HEK293 (cell line): ENCODE measurements at regions not wholly inside any gene's neighbourhood (a gene's known extent, or its start where the extent isn't known, plus 50 kb on each side); places are given as distances from the start of the nearest gene placed in this dataset.

ENCODE experiments used
- CTCF ChIA-PET: fragments of 350-600 bp; formaldehyde crosslinking; extraction: SDS; loops from one replicate; lab custom pipeline; 2021; ENCODE audit warnings: antibody characterized with exemption; lab: Yijun Ruan, JAX
- POLR2A ChIA-PET: fragments of 300-600 bp; formaldehyde crosslinking; extraction: SDS; loops from one replicate; lab custom pipeline; 2020; ENCODE audit warnings: antibody characterized with exemption, inconsistent platforms; lab: Yijun Ruan, JAX
- H3K27ac ChIP-seq: fragments of 200-500 bp; sonication (Bioruptor generic); 2 replicates; pipeline ENCODE4 v1.5.1; 2014; ENCODE audit warnings: low read depth, low read length, control low read depth, inconsistent platforms; ENCODE audit errors: extremely low read depth
- H3K36me3 ChIP-seq, 2 experiments: fragments of 200-500 bp in 1 of 2; sonication (Bioruptor generic) in 1 of 2; 1 replicate in 1 of 2; 2 replicates in 1 of 2; pipeline ENCODE4 v1.5.1; 2014 to 2017; ENCODE audit warnings: inconsistent platforms in 2 of 2, low read length in 2 of 2; ENCODE audit not compliant: control insufficient read depth in 2 of 2, insufficient read depth in 1 of 2
- H3K4me1 ChIP-seq: fragments of 200-500 bp; sonication (Bioruptor generic); 2 replicates; pipeline ENCODE4 v1.5.1; 2014; ENCODE audit warnings: mild to moderate bottlenecking, low read length, inconsistent platforms; ENCODE audit not compliant: control insufficient read depth, insufficient read depth
- H3K4me3 ChIP-seq: 2 replicates; pipeline ENCODE4 v1.5.1; 2011; ENCODE audit warnings: low read depth, mild to moderate bottlenecking, control low read depth, low read length, moderate library complexity
- H3K9me3 ChIP-seq: fragments of 200-500 bp; sonication (Bioruptor generic); 2 replicates; pipeline ENCODE4 v1.5.1; 2014; ENCODE audit warnings: low read depth, low read length, inconsistent platforms; ENCODE audit not compliant: control insufficient read depth, insufficient read depth
- EGR2 ChIP-seq: fragments of 450-650 bp; formaldehyde crosslinking; IDR thresholded peaks from 2 replicates; pipeline ENCODE4 v1.5.1; 2016; ENCODE audit warnings: low read depth, missing biosample characterization, missing genetic modification characterization
- FEZF1 ChIP-seq: fragments of 450-650 bp; formaldehyde crosslinking; IDR thresholded peaks from 2 replicates; pipeline ENCODE4 v1.5.1; 2016; ENCODE audit warnings: missing biosample characterization, missing genetic modification characterization
- GLI2 ChIP-seq: fragments of 450-650 bp; formaldehyde crosslinking; IDR thresholded peaks from 2 replicates; pipeline ENCODE4; 2017; ENCODE audit warnings: missing biosample characterization, missing genetic modification characterization, low read depth, borderline replicate concordance
- GLIS1 ChIP-seq: fragments of 450-650 bp; formaldehyde crosslinking; IDR thresholded peaks from 2 replicates; pipeline ENCODE4 v1.5.1; 2016; ENCODE audit warnings: missing biosample characterization, missing genetic modification characterization
- HOXA7 ChIP-seq: sonication (generic); formaldehyde crosslinking; IDR thresholded peaks from 2 replicates; pipeline ENCODE4 v1.8.1; 2022; ENCODE audit warnings: missing genetic modification reagents, borderline replicate concordance
- IKZF3 ChIP-seq: fragments of 450-650 bp; IDR thresholded peaks from 2 replicates; pipeline ENCODE4 v1.5.0; 2018; ENCODE audit warnings: missing biosample characterization, mild to moderate bottlenecking, missing genetic modification characterization, moderate library complexity
- KLF7 ChIP-seq: fragments of 450-650 bp; formaldehyde crosslinking; IDR thresholded peaks from 2 replicates; pipeline ENCODE4 v1.5.1; 2016; ENCODE audit warnings: missing biosample characterization, missing genetic modification characterization, borderline replicate concordance
- KLF9 ChIP-seq: fragments of 450-650 bp; formaldehyde crosslinking; IDR thresholded peaks from 2 replicates; pipeline ENCODE4 v1.5.1; 2016; ENCODE audit warnings: missing biosample characterization, missing genetic modification characterization, low read depth
- REPIN1 ChIP-seq: fragments of 450-650 bp; formaldehyde crosslinking; IDR thresholded peaks from 2 replicates; pipeline ENCODE4 v1.5.1; 2017; ENCODE audit warnings: missing biosample characterization, missing genetic modification characterization, low read depth
- SCRT1 ChIP-seq: fragments of 450-650 bp; formaldehyde crosslinking; IDR thresholded peaks from 2 replicates; pipeline ENCODE4 v1.5.1; 2016; ENCODE audit warnings: missing biosample characterization, missing genetic modification characterization, borderline replicate concordance
- SETDB1 ChIP-seq: IDR thresholded peaks from one replicate; pipeline ENCODE4 v1.6.1; 2017; ENCODE audit warnings: mild to moderate bottlenecking, low read length, moderate library complexity, mixed read lengths; ENCODE audit not compliant: insufficient read length
- TCF7L2 ChIP-seq: IDR thresholded peaks from 2 replicates; pipeline ENCODE4 v1.6.1; 2011; ENCODE audit warnings: low read depth, mild to moderate bottlenecking, inconsistent platforms, low read length, moderate library complexity, borderline replicate concordance
- YY2 ChIP-seq: fragments of 450-650 bp; formaldehyde crosslinking; IDR thresholded peaks from 2 replicates; pipeline ENCODE4 v1.5.1; 2016; ENCODE audit warnings: missing biosample characterization, missing genetic modification characterization
- ZFP69B ChIP-seq: fragments of 450-650 bp; formaldehyde crosslinking; IDR thresholded peaks from 2 replicates; pipeline ENCODE4 v1.5.1; 2016; ENCODE audit warnings: missing biosample characterization, missing genetic modification characterization
- ZNF133 ChIP-seq: fragments of 450-650 bp; formaldehyde crosslinking; IDR thresholded peaks from 2 replicates; pipeline ENCODE4 v1.5.1; 2016; ENCODE audit warnings: missing biosample characterization, missing genetic modification characterization
- ZNF202 ChIP-seq: fragments of 450-650 bp; formaldehyde crosslinking; IDR thresholded peaks from 2 replicates; pipeline ENCODE4 v1.5.1; 2016; ENCODE audit warnings: missing biosample characterization, missing genetic modification characterization, borderline replicate concordance
- ZNF335 ChIP-seq: fragments of 450-650 bp; formaldehyde crosslinking; conservative IDR thresholded peaks from 2 replicates; pipeline ENCODE4 v1.5.1; 2016; ENCODE audit warnings: missing biosample characterization, missing genetic modification characterization
- ZNF391 ChIP-seq: fragments of 450-650 bp; formaldehyde crosslinking; IDR thresholded peaks from 2 replicates; pipeline ENCODE4 v1.5.1; 2016; ENCODE audit warnings: low read depth, missing biosample characterization, missing genetic modification characterization, borderline replicate concordance
- ZNF555 ChIP-seq: fragments of 450-650 bp; formaldehyde crosslinking; conservative IDR thresholded peaks from 2 replicates; pipeline ENCODE4 v1.5.1; 2017; ENCODE audit warnings: missing biosample characterization, mild to moderate bottlenecking, missing genetic modification characterization, inconsistent platforms
- ZNF623 ChIP-seq: fragments of 450-650 bp; formaldehyde crosslinking; IDR thresholded peaks from 2 replicates; pipeline ENCODE4 v1.5.1; 2016; ENCODE audit warnings: missing biosample characterization, missing genetic modification characterization
- ZNF654 ChIP-seq: fragments of 450-650 bp; formaldehyde crosslinking; IDR thresholded peaks from 2 replicates; pipeline ENCODE4 v1.5.1; 2016; ENCODE audit warnings: low read depth, missing biosample characterization, missing genetic modification characterization
- ZNF660 ChIP-seq: fragments of 450-650 bp; IDR thresholded peaks from 2 replicates; pipeline ENCODE4 v1.5.1; 2018; ENCODE audit warnings: missing biosample characterization, mild to moderate bottlenecking, missing genetic modification characterization
- ZSCAN30 ChIP-seq: fragments of 450-650 bp; IDR thresholded peaks from 2 replicates; pipeline ENCODE4 v1.5.1; 2018; ENCODE audit warnings: missing biosample characterization, mild to moderate bottlenecking, missing genetic modification characterization, moderate library complexity
- ZXDB ChIP-seq: fragments of 450-650 bp; formaldehyde crosslinking; IDR thresholded peaks from 2 replicates; pipeline ENCODE4 v1.5.1; 2016; ENCODE audit warnings: missing biosample characterization, missing genetic modification characterization
- TF ChIP-seq, protein P1 (sequence below): fragments of 450-650 bp; formaldehyde crosslinking; IDR thresholded peaks from 2 replicates; pipeline ENCODE4 v1.5.1; 2016; ENCODE audit warnings: missing biosample characterization, missing genetic modification characterization
- TF ChIP-seq, protein P2 (sequence below): fragments of 450-650 bp; formaldehyde crosslinking; IDR thresholded peaks from 2 replicates; pipeline ENCODE4 v1.5.1; 2016; ENCODE audit warnings: missing biosample characterization, missing genetic modification characterization
- TF ChIP-seq, protein P3 (sequence below): fragments of 450-650 bp; formaldehyde crosslinking; IDR thresholded peaks from 2 replicates; pipeline ENCODE4 v1.5.1; 2017; ENCODE audit warnings: missing biosample characterization, missing genetic modification characterization
- TF ChIP-seq, protein P4 (sequence below): sonication (generic); formaldehyde crosslinking; IDR thresholded peaks from 2 replicates; pipeline ENCODE4 v1.8.1; 2022; ENCODE audit warnings: mild to moderate bottlenecking, moderate library complexity, missing genetic modification reagents

DNA sequence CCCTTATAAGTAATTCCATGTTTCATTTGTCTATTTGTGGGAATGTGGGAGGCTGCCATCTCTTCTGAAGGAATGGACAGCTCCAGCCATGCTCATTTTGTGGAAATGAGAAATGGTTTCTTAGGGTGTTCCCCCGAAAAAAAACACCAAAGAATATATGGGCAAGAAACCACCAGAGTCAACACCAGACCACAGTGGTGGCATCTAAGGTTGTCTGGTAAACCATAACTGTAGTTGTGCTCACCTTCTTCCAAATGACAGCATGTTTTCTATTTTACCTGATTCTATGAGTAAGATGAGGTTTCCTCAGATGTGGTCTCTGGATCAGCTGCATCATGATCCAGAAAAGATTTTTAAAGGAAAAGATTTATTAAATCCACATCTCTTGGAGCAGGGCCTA lies 217.0 kb upstream of the C2CD4B start (continued):
- TF ChIP-seq, protein P1, sequence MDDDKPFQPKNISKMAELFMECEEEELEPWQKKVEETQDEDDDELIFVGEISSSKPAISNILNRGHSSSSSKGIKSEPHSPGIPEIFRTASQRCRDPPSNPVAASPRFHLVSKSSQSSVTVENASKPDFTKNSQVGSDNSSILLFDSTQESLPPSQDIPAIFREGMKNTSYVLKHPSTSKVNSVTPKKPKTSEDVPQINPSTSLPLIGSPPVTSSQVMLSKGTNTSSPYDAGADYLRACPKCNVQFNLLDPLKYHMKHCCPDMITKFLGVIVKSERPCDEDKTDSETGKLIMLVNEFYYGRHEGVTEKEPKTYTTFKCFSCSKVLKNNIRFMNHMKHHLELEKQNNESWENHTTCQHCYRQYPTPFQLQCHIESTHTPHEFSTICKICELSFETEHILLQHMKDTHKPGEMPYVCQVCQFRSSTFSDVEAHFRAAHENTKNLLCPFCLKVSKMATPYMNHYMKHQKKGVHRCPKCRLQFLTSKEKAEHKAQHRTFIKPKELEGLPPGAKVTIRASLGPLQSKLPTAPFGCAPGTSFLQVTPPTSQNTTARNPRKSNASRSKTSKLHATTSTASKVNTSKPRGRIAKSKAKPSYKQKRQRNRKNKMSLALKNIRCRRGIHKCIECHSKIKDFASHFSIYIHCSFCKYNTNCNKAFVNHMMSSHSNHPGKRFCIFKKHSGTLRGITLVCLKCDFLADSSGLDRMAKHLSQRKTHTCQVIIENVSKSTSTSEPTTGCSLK = no peak
- no peak for TF ChIP-seq ZNF133 (tag by site-specific recombination)
- TF ChIP-seq GLIS1 (tag by site-specific recombination) = no peak
- no peak for TF ChIP-seq ZNF623
- TF ChIP-seq TCF7L2 = no peak
- no peak for TF ChIP-seq GLI2 (tag by site-specific recombination)
- no peak for TF ChIP-seq ZFP69B (tag by site-specific recombination)
- TF ChIP-seq, protein P2, sequence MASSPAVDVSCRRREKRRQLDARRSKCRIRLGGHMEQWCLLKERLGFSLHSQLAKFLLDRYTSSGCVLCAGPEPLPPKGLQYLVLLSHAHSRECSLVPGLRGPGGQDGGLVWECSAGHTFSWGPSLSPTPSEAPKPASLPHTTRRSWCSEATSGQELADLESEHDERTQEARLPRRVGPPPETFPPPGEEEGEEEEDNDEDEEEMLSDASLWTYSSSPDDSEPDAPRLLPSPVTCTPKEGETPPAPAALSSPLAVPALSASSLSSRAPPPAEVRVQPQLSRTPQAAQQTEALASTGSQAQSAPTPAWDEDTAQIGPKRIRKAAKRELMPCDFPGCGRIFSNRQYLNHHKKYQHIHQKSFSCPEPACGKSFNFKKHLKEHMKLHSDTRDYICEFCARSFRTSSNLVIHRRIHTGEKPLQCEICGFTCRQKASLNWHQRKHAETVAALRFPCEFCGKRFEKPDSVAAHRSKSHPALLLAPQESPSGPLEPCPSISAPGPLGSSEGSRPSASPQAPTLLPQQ (tag by site-specific recombination) = no peak
- no peak for TF ChIP-seq KLF7 (tag by site-specific recombination)
- TF ChIP-seq KLF9 (tag by site-specific recombination) = no peak
- no peak for TF ChIP-seq YY2 (tag by site-specific recombination)

DNA sequence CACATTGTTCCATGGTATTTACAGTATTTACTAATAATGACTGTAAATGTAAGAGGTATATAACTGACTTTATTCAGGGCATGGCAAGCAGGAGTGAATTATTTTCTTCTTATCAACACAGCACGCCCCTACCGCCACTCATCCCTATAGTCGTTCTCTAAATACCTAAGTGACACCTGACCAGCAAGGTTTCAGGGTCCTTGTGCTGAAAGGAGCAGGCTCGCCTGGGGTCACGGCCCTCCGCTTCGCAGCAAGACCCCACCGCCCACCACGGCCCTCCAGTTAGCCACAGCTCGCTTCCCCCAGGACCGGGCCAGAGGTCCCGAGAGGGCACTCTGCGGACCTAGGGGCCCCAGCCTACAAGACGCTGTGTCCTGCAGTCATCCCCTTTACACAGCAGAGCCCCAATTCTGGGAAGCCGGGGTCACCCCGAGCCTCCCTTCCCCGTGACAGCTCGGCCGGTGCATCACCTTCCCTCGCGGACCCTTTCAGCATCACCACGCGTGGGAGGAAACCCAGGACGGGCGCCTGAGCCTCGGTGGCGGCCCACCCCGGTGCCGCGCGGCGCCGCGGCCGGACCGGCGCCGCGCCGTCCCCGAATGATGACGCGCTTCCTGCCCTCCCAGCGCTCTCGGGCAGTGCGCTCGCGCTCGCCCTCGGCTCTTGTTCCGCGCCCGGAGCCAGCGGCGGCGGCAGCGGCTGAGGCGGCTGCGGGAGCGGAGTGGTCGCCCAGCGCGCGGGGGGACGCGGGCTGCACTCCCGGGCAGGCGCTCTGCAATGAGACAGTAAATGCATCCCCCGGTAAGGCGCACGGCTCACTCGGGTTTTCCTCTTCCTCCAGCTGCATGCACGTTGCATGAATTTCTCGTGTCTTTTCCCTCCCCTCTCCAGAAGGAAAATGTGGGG lies 225.1 kb upstream of the C2CD4B start, which contains the start of gene TLN2:
TSS of gene TLN2 (plus strand) at position 666 of the 906 bp plus-strand sequence.
- H3K4me3 ChIP-seq = peak within 1 kb of the TSS; percentile 95
- peak within 1 kb of the TSS; percentile 54; the same call in 1 of the 2 replicates for H3K27ac ChIP-seq
- no peaks in the 10 kb centered on the region for H3K9me3 ChIP-seq
- ChIA-PET CTCF (interaction anchor here (0.6 kb wide), 1 partner anchor 159 kb away, joined by 5 read pairs; no protein-coding TSS in a partner anchor), POLR2A (interaction anchor here (1.8 kb wide), 1 partner anchor 17 kb away, joined by 4 read pairs; no protein-coding TSS in a partner anchor)
- no peaks in the 10 kb centered on the region for H3K36me3 ChIP-seq
- no peaks in the 10 kb centered on the region for H3K4me1 ChIP-seq
- TF ChIP-seq IKZF3 (tag by site-specific recombination) (0 out of 2 replicates have a peak, but pooled peaks have one; percentile 19), SCRT1 (tag by site-specific recombination) (no peak), ZNF202 (no peak), FEZF1 (tag by site-specific recombination) (no peak), EGR2 (tag by site-specific recombination) (0 out of 2 replicates have a peak, but pooled peaks have one; percentile 11), SETDB1 (no peak), ZNF391 (tag by site-specific recombination) (no peak), ZSCAN30 (tag by site-specific recombination) (peak; percentile 12; the same call in 1 of the 2 replicates), REPIN1 (no peak), ZXDB (tag by site-specific recombination) (no peak), ZNF660 (tag by site-specific recombination) (no peak; the same call in 1 of the 2 replicates), ZNF654 (tag by site-specific recombination) (no peak), ZNF335 (tag by site-specific recombination) (peak; percentile 77), ZNF555 (tag by site-specific recombination) (no peak), HOXA7 (CRISPR knock-in tag) (no peak)
- TF ChIP-seq, protein P3, sequence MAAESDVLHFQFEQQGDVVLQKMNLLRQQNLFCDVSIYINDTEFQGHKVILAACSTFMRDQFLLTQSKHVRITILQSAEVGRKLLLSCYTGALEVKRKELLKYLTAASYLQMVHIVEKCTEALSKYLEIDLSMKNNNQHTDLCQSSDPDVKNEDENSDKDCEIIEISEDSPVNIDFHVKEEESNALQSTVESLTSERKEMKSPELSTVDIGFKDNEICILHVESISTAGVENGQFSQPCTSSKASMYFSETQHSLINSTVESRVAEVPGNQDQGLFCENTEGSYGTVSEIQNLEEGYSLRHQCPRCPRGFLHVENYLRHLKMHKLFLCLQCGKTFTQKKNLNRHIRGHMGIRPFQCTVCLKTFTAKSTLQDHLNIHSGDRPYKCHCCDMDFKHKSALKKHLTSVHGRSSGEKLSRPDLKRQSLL (tag by site-specific recombination) = peak; percentile 73; the same call in 1 of the 2 replicates
- TF ChIP-seq, protein P4, sequence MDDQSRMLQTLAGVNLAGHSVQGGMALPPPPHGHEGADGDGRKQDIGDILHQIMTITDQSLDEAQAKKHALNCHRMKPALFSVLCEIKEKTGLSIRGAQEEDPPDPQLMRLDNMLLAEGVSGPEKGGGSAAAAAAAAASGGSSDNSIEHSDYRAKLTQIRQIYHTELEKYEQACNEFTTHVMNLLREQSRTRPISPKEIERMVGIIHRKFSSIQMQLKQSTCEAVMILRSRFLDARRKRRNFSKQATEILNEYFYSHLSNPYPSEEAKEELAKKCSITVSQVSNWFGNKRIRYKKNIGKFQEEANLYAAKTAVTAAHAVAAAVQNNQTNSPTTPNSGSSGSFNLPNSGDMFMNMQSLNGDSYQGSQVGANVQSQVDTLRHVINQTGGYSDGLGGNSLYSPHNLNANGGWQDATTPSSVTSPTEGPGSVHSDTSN (CRISPR knock-in tag) = peak; percentile 44; the same call in 1 of the 2 replicates
